ENCODE measurements at regions not wholly inside any gene's neighbourhood (a gene's known extent, or its start where the extent isn't known, plus 50 kb on each side); places are given as distances from the start of the nearest gene placed in this dataset.

DNA sequence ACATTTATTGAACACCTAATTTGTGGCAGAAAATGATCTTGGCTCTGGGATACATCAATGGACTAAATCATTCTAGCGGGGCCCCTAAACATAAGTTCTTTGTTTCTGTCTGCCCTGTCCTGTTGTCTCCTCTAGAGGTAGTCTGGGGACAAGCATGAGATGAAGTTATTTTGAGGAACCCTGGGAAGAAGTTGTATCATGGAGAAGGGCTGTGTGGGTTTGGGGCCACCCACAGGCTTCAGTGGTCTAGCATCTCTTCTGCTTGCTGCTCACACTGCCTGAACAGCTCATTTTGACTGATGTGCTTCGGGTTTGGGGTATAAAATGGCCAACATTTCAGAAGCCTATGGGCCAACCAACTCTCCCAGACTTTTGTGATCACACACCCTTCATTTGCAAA lies 50.3 kb upstream of the OSBPL11 start:
- ChIA-PET POLR2A (no interaction called here), CTCF (no interaction called here)
- Histone ChIP-seq H3K9me3 (ENCODE audit: control insufficient read depth in 2 of 3, low read length in 3 of 3) (no peaks in the 10 kb centered on the region), H3K27ac (ENCODE audit: low read depth, low read length) (no peak overlapping the region), H3K36me3 (ENCODE audit: control insufficient read depth in 2 of 3, insufficient read depth in 3 of 3, low read length in 3 of 3) (no peaks in the 10 kb centered on the region), H3K4me3 (ENCODE audit: low read length) (no peak overlapping the region), H3K4me1 (ENCODE audit: control insufficient read depth in 2 of 2, insufficient read depth in 2 of 2, low read length in 2 of 2) (no peaks in the 10 kb centered on the region), H3K27me3 (ENCODE audit: control insufficient read depth in 2 of 2, insufficient read depth in 2 of 2, low read length in 2 of 2) (no peaks in the 10 kb centered on the region)
- H3K4me1 Mint-ChIP-seq, result no peaks in the 10 kb centered on the region
- ATAC-seq (no peak), DNase-seq (no peak)
- H3K9me3 Mint-ChIP-seq, result peaks cover 0 to under 1% (median 0%) of the 10 kb centered on the region in 11 donors
- H3K27ac Mint-ChIP-seq, result no peak overlapping the region
- intact Hi-C loops (cut with micrococcal nuclease), result no loop called here
- H3K27me3 Mint-ChIP-seq, result no peaks in the 10 kb centered on the region
- H3K4me3 Mint-ChIP-seq, result no peak overlapping the region
- H3K36me3 Mint-ChIP-seq, result no peaks in the 10 kb centered on the region

DNA sequence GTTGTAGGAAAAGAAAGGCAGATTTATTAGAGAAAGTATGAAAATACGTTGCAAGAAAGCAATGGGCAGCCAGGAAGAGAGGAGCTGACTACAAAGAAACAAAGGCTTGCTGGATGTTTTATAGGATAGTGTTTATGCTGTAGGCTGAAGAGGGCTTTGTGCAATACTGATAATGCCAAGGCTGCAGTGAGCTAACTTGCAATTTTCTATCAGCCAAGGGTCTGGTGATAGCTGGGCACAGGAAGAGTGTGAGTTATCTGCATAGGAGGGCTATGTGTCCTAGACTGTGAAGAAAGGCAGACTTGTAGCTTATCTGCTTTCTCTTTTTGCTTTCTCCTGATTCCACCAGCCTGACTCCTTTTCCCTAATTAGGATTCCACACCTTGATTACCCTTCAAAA lies 51.3 kb upstream of the OSBPL11 start:
- Mint-ChIP-seq H3K36me3 (no peaks in the 10 kb centered on the region), H3K27me3 (no peaks in the 10 kb centered on the region), H3K9me3 (no peaks in the 10 kb centered on the region), H3K4me3 (no peak overlapping the region), H3K4me1 (no peaks in the 10 kb centered on the region), H3K27ac (no peak overlapping the region)
- Histone ChIP-seq H3K27me3 (ENCODE audit: control insufficient read depth in 2 of 2, insufficient read depth in 2 of 2, low read length in 2 of 2) (no peaks in the 10 kb centered on the region), H3K4me3 (ENCODE audit: low read length) (no peak overlapping the region), H3K27ac (ENCODE audit: low read depth, low read length) (no peak overlapping the region), H3K9me3 (ENCODE audit: control insufficient read depth in 2 of 3, low read length in 3 of 3) (no peaks in the 10 kb centered on the region), H3K36me3 (ENCODE audit: control insufficient read depth in 2 of 3, insufficient read depth in 3 of 3, low read length in 3 of 3) (no peaks in the 10 kb centered on the region), H3K4me1 (ENCODE audit: control insufficient read depth in 2 of 2, insufficient read depth in 2 of 2, low read length in 2 of 2) (no peaks in the 10 kb centered on the region)
- no peak for DNase-seq
- ChIA-PET POLR2A (interaction anchor here (0.6 kb wide), 1 partner anchor 16 kb away, joined by 3 read pairs; no protein-coding TSS in a partner anchor), CTCF (no interaction called here)
- intact Hi-C loops (cut with micrococcal nuclease), result no loop called here
- no peak for ATAC-seq

- Mint-ChIP-seq H3K27me3 (no peaks in the 10 kb centered on the region), H3K4me3 (no peak overlapping the region), H3K36me3 (no peaks in the 10 kb centered on the region), H3K9me3 (no peaks in the 10 kb centered on the region), H3K4me1 (no peaks in the 10 kb centered on the region), H3K27ac (no peak overlapping the region)
- Histone ChIP-seq H3K27me3 (ENCODE audit: control insufficient read depth in 2 of 2, insufficient read depth in 2 of 2, low read length in 2 of 2) (no peaks in the 10 kb centered on the region), H3K27ac (ENCODE audit: low read depth, low read length) (no peak overlapping the region), H3K36me3 (ENCODE audit: control insufficient read depth in 2 of 3, insufficient read depth in 3 of 3, low read length in 3 of 3) (no peaks in the 10 kb centered on the region), H3K4me1 (ENCODE audit: control insufficient read depth in 2 of 2, insufficient read depth in 2 of 2, low read length in 2 of 2) (no peaks in the 10 kb centered on the region), H3K9me3 (ENCODE audit: control insufficient read depth in 2 of 3, low read length in 3 of 3) (no peaks in the 10 kb centered on the region), H3K4me3 (ENCODE audit: low read length) (no peak overlapping the region)
- ChIA-PET CTCF (no interaction called here), POLR2A (no interaction called here)
- ATAC-seq (no peak), DNase-seq (no peak)
- intact Hi-C loops (cut with micrococcal nuclease), result no loop called here
Observed at GRCh38 chr3:125647318-125648014, 52.2 kb upstream of the OSBPL11 start.

GRCh38 chr3:125651244-125651643 lies 55.9 kb upstream of the OSBPL11 start:
- no peak for ATAC-seq
- ChIA-PET POLR2A (no interaction called here), CTCF (no interaction called here)
- H3K4me1 ChIP-seq (ENCODE audit: control insufficient read depth in 2 of 2, insufficient read depth in 2 of 2, low read length in 2 of 2), result no peaks in the 10 kb centered on the region
- no peaks in the 10 kb centered on the region for H3K36me3 Mint-ChIP-seq
- H3K4me1 Mint-ChIP-seq, result no peaks in the 10 kb centered on the region
- no peak overlapping the region for H3K4me3 ChIP-seq (ENCODE audit: low read length)
- no peaks in the 10 kb centered on the region for H3K9me3 ChIP-seq (ENCODE audit: control insufficient read depth in 2 of 3, low read length in 3 of 3)
- H3K4me3 Mint-ChIP-seq, result no peak overlapping the region
- no peaks in the 10 kb centered on the region for H3K9me3 Mint-ChIP-seq
- no peak overlapping the region for H3K27ac ChIP-seq (ENCODE audit: low read depth, low read length)
- intact Hi-C loops (cut with micrococcal nuclease), result no loop called here
- H3K36me3 ChIP-seq (ENCODE audit: control insufficient read depth in 2 of 3, insufficient read depth in 3 of 3, low read length in 3 of 3), result no peaks in the 10 kb centered on the region
- no peaks in the 10 kb centered on the region for H3K27me3 ChIP-seq (ENCODE audit: control insufficient read depth in 2 of 2, insufficient read depth in 2 of 2, low read length in 2 of 2)
- H3K27me3 Mint-ChIP-seq, result no peaks in the 10 kb centered on the region
- H3K27ac Mint-ChIP-seq, result no peak overlapping the region
- DNase-seq, result no peak

GRCh38 chr3:125652349-125652748 lies 57.1 kb upstream of the OSBPL11 start:
- H3K4me3 Mint-ChIP-seq, result no peak overlapping the region
- H3K9me3 ChIP-seq (ENCODE audit: control insufficient read depth in 2 of 3, low read length in 3 of 3), result no peaks in the 10 kb centered on the region
- no peaks in the 10 kb centered on the region for H3K27me3 Mint-ChIP-seq
- intact Hi-C loops (cut with micrococcal nuclease), result no loop called here
- H3K36me3 ChIP-seq (ENCODE audit: control insufficient read depth in 2 of 3, insufficient read depth in 3 of 3, low read length in 3 of 3), result no peaks in the 10 kb centered on the region
- H3K27ac Mint-ChIP-seq, result no peak overlapping the region
- H3K36me3 Mint-ChIP-seq, result no peaks in the 10 kb centered on the region
- ChIA-PET CTCF (no interaction called here), POLR2A (no interaction called here)
- no peaks in the 10 kb centered on the region for H3K9me3 Mint-ChIP-seq
- H3K4me3 ChIP-seq (ENCODE audit: low read length), result no peak overlapping the region
- DNase-seq (no peak), ATAC-seq (no peak)
- no peaks in the 10 kb centered on the region for H3K27me3 ChIP-seq (ENCODE audit: control insufficient read depth in 2 of 2, insufficient read depth in 2 of 2, low read length in 2 of 2)
- no peaks in the 10 kb centered on the region for H3K4me1 ChIP-seq (ENCODE audit: control insufficient read depth in 2 of 2, insufficient read depth in 2 of 2, low read length in 2 of 2)
- H3K4me1 Mint-ChIP-seq, result no peaks in the 10 kb centered on the region
- H3K27ac ChIP-seq (ENCODE audit: low read depth, low read length), result no peak overlapping the region

GRCh38 chr3:125654526-125654925 lies 59.2 kb upstream of the OSBPL11 start:
- Mint-ChIP-seq H3K27me3 (no peaks in the 10 kb centered on the region), H3K27ac (no peak overlapping the region), H3K9me3 (no peaks in the 10 kb centered on the region), H3K36me3 (no peaks in the 10 kb centered on the region), H3K4me1 (no peaks in the 10 kb centered on the region), H3K4me3 (no peak overlapping the region)
- Histone ChIP-seq H3K4me1 (ENCODE audit: control insufficient read depth in 2 of 2, insufficient read depth in 2 of 2, low read length in 2 of 2) (no peaks in the 10 kb centered on the region), H3K36me3 (ENCODE audit: control insufficient read depth in 2 of 3, insufficient read depth in 3 of 3, low read length in 3 of 3) (no peaks in the 10 kb centered on the region), H3K4me3 (ENCODE audit: low read length) (no peak overlapping the region), H3K27me3 (ENCODE audit: control insufficient read depth in 2 of 2, insufficient read depth in 2 of 2, low read length in 2 of 2) (no peaks in the 10 kb centered on the region), H3K27ac (ENCODE audit: low read depth, low read length) (no peak overlapping the region), H3K9me3 (ENCODE audit: control insufficient read depth in 2 of 3, low read length in 3 of 3) (no peaks in the 10 kb centered on the region)
- ChIA-PET CTCF (no interaction called here), POLR2A (no interaction called here)
- DNase-seq, result no peak
- ATAC-seq, result no peak
- intact Hi-C loops (cut with micrococcal nuclease), result no loop called here

DNA sequence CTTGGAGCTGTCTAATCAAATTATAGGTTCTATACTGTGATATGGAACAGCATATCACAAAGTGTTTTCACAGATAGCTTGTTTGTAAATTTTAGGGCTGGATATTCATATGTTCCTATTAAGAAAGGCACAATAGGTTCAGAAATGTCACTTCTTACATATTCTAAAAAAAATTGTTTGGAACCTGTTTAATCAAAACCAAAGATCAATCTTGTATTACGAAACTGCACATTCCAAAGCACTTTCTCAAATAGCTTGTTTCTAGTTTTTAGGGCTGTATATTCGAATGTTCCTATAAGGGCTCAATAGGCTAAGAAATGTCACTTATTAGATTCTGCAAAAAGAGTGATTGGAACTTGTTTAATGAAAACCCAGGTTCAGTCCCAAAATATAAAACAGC lies 67.4 kb upstream of the OSBPL11 start:
- H3K27me3 ChIP-seq (ENCODE audit: control insufficient read depth in 2 of 2, insufficient read depth in 2 of 2, low read length in 2 of 2), result no peaks in the 10 kb centered on the region
- POLR2A ChIA-PET, result no interaction called here
- DNase-seq (no peak), ATAC-seq (no peak)
- no peak overlapping the region for H3K27ac ChIP-seq (ENCODE audit: low read depth, low read length)
- Mint-ChIP-seq H3K36me3 (no peaks in the 10 kb centered on the region), H3K27me3 (no peaks in the 10 kb centered on the region), H3K27ac (no peak overlapping the region), H3K4me3 (no peak overlapping the region), H3K4me1 (no peaks in the 10 kb centered on the region), H3K9me3 (no peaks in the 10 kb centered on the region)
- no peaks in the 10 kb centered on the region for H3K9me3 ChIP-seq (ENCODE audit: control insufficient read depth in 2 of 3, low read length in 3 of 3)
- H3K4me1 ChIP-seq (ENCODE audit: control insufficient read depth in 2 of 2, insufficient read depth in 2 of 2, low read length in 2 of 2), result no peaks in the 10 kb centered on the region
- CTCF ChIA-PET, result no interaction called here
- intact Hi-C loops (cut with micrococcal nuclease), result no loop called here
- H3K4me3 ChIP-seq (ENCODE audit: low read length), result no peak overlapping the region
- no peaks in the 10 kb centered on the region for H3K36me3 ChIP-seq (ENCODE audit: control insufficient read depth in 2 of 3, insufficient read depth in 3 of 3, low read length in 3 of 3)

Measured in naive thymus-derived CD4-positive, alpha-beta T cell (primary cell).